RPMI8226 (cell line): ENCODE measurements at regions not wholly inside any gene's neighbourhood (a gene's known extent, or its start where the extent isn't known, plus 50 kb on each side); places are given as distances from the start of the nearest gene placed in this dataset.

Experiments
- DNase-seq: peaks from one replicate; pipeline ENCODE4 v3.0.0-alpha.2; 2015

DNA sequence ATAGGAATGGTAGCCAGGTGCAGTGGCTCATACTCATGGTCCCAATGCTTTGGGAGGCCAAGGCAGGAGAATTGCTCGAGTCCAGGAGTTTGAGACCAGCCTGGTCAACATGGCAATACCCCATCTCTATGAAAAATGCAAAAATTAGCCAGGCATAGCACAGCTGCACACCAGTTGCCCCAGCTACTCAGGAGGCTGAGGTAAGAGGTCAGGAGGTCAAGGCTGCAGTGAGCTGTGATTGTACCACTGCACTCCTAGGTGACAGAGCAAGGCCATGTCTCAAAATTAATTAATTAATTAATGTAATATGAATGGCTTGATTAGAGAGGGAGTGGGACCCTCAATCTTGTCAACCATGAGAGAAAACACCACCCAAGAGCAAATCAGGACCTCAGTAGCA is 198.7 kb upstream of the DUSP10 start:
- peak; percentile 34 for DNase-seq

DNA sequence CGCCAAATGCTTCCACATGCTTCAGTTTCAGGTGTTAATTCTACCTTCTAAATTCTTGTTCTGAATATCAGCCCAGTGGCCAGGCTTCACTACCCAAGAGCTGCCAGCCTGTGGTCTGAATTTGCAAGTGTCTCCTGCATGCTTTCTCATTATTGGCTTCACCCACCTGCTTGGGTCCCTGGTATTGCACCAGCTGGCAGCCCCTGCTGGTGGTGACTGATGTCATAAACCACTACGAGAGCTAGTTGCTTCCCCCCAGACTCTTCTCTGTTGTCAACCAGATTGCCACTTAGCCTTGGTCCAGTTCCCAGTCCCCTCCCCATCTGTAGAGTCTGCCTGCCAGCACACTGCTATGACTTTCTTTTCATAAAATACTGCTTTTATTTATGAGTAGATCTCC is 197.7 kb upstream of the DUSP10 start:
- peak; percentile 93 for DNase-seq

DNA sequence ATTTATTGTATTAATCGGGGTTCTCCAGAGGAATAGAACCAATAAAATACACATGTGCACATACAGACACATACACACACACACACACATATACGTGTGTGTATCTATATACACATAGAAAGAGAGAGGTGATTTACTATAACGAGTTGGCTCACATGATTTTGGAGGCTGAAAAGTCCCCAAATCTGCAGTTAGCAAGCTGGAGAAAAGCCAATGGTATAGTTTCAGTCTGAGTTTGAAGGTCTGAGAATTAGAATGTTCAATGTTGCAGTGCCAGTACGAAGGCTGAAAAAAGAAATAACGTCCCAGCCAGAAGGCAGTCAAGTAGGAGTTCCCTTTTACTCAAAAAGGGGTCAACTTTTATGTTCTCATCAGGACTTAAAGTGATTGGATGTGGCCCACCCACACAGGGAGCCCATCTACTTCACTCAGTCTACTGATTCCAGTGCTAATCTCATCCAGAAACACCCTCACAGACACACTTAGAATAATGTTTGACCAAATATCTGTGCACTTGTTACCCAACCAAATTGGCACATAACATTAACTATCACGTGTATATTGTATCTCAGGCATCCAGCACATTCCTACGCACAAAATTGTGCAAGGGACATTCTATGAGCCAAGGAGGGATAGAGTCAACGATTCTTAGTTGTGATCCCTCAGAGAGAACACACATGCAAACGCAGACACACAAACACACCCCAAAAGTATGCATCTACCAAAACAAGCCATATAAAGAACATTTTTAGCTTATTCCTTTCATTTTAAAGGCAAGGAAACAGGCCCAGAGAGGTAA is 195.5 kb upstream of the DUSP10 start:
- DNase-seq, result peak; percentile 58

DNA sequence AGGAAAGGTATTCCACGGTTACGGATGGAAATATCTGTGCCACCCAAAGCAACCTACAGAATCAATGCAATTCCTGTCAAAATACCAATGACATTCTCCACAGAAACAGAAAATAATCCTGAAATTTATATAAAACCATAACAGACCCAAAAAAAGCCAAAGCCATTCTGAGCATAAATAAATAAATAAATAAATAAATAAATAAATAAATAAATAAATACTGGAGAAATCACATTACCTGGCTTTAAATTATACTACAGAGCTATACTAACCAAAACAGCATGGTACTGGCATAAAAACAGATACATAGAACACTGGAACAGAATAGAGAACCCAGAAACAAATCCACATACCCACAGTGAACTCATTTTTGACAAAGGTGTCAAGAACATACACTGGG is 191.9 kb upstream of the DUSP10 start:
- no peak for DNase-seq

DNA sequence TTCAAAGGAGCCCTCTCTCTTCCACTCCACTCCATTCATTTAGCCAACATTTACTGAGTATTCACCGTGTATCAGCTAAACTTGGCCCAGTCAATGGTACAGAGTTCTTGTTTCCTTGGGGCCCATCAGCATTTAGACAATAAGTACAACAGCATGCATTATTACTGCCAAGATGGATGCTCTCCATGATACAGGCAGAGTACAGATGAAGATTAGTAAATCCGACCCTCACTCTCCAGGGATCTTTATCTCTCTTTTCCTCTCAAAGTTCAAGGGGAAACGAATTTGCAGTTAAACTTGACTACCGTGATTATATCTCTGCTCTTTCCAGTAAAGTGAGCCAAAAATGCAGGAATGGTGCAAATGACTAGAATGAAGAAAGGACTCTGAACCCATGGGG is 184.6 kb upstream of the DUSP10 start:
- no peak for DNase-seq

DNA sequence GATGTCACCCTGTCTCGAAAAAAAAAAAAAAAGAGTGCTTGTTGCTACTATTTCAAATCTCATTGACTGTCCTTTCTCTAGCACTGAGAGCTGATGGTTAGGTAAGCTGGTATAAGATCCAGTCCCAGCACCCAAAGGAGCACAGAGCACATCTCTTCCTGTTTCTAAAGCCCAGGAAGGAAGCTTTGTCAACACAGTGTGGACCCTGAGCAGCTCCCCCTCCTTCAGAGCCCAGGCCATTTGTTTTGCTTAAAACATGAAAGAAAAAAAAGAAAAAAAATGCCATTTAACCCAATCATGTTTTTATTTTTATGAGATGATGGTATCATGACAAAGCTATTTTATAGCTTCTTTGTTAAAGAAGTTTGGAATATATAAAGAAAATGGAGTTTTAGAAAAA is 184.1 kb upstream of the DUSP10 start:
- no peak for DNase-seq

DNA sequence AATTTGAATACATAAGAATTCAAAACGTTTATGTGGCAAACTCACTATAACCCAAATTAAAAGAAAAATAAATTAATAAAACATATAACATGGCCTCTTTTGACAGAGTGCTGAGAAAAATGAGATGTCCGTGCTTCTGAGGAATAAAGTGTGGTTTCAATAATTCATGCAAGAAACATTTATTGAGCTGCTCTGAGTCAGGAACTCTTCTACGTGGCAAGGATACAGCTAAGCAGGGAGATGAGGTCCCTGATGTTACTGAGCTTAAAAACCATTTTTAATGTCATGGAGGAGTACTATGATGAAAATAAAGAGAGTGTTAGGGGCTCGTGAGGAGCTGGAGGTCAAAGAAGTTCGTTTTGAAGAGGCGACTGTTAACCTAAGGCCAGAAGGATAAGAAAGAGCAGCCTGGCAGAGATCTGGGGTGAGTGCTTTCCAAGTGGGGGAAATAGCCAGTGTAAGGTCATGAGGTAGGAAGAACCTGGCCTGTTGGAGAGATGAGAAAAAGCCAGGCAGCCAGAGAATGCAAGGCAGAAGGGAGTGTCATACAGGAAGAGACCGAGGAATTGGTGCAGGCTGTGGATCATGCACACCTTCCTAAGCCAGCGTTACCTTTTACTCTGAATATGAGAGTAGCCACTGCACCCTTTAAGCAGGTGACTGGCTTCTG is 182.2 kb upstream of the DUSP10 start:
- no peak for DNase-seq

DNA sequence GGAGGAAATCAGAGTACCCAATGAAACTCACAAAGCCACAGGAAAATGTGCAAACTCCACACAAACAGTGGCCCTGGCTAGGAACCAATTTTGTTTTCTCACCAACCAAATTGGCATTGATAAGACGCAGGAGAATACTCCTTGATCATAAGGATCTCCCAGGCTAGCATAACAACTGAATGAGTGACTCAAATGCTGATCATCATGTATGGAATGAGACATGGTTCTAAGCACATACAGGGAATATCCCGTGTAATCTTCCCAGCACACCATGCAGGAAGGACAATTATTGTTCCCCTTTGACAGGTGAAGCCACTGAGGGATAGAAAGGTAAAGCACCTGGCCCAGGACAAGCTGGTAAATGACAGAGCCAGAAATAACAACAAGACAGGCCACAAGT is 180.0 kb upstream of the DUSP10 start:
- no peak for DNase-seq

DNA sequence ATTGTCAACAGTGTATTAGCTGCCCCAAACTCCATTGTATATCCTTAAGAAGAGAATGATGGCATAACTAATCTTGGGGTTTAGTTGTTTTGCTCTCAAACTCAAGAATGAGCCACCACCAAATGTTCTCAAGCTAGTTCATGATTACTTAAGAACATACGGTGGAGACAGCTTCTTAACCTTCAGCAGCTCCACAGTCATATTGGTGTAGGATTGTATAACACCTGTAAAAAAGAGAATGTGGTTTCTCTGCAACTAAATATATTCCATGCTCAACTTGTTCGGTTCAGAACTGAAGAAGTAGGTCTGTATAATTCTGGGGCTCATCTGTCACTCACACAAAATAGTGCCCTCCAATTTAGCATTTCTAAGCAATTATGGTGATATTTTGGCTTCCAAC is 177.9 kb upstream of the DUSP10 start:
- no peak for DNase-seq

DNA sequence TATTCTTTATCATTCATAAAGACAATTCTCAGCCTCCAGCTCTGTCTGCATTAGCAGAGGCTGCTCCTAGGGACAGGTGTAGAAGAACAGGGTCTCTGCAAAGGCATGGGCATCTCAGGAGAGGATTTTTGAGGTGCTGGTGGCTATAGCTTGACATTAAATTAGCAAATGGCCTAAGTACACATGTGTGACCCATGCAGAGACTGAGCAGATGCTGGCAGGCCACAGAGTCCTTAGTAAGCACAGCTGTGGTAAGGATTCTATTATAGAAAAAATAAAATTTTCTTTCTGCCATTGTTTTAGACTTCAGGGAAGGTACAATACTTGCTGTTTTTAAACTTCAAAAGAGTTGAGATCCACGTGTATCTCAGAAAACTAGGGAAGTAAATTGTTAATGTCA is 177.5 kb upstream of the DUSP10 start:
- no peak for DNase-seq

DNA sequence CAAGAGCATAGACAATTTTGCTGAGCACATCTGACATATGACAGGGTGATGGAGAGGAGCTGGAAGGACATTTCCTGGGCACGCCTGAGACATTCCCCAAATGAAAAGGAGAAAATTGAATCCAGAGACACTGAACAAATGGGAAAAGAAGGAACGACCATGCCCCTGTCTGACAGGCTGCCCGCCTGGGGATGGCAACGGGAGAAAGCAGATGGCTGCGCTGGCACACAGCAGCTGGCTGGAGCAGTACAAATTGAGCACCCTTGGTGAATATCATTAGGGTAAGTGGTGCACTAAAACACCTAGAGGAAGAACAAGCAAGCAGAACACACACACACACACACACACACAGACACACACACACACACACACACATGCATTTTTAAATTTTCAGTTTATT is 174.3 kb upstream of the DUSP10 start:
- DNase-seq, result no peak

DNA sequence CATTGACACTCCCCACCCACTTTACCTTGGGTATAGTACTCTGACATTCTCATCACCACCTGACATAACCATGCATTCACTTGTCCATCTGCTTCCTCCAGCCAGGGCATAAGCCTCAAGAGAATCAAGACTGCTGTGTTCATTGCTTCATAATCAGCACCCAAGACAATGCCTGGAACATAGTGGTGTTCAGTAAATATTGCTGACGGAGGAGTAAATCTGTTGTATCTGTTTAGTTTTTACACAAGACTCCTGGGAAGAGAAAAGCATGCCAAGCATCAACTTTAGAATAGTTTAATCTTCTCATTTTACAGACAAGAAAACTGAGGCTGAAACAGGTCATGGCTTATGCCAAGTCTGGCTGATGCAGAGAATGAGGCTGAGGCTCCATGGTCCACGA is 173.9 kb upstream of the DUSP10 start:
- DNase-seq, result no peak

DNA sequence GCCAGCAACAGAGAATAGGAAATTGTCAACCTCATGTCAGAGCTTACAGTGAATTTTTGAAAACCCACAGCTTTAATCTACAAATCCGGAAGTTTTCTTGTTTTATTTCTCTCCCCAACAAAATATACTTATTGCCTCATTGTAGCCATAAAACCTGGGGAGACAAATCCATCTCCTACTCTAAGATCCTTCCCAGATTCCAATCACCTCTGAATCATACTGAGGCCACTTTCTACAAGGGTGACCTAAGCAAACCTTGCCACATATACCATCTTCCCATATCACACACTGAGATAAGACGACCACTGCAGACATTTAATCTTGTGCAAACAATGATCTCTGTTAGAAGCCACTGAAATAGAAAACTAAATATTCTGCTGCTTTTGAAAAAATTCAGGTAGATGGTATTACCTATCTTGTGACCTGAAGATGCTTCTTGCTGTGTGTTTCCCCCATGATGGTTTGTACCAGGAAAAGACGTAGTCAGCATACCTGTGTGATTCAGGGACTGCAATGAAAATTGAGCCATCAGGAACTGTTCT is 171.5 kb upstream of the DUSP10 start:
- DNase-seq, result no peak

DNA sequence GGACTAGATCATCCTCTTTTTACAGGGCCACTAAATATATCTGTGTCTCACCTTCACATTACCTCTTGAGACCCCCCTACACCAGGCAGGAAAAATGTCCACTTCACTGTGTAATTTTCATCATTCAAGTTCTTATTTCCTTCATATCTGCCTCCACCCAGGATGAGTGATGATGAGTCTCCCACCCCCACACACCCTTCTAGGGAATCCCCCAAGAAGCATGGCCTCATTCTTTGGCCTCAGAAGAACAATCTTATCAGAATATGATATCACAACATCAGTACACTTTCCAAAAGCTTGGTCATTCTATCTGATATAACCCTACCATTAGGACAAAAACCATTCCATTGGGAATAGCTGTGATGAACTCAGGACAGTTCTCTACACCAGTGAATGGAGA is 170.3 kb upstream of the DUSP10 start:
- DNase-seq, result no peak

DNA sequence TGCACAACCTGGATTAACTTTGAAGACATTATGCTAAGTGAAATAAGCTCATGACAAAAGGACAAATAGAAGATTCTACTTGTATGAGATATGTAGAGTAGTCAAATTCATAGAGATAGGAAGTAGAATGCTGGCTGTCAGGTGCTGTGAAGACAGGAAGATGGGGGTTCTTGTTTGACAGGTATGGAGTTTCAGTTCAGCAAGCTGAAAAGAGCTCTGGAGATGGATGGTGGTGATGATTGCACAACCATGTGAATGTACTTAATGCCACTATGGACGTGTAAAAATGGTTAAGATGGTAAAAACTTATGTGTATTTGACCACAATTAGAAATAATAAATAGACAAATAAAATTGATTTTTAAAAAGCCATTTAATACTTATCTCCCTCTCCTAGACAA is 169.8 kb upstream of the DUSP10 start:
- DNase-seq, result peak; percentile 34

DNA sequence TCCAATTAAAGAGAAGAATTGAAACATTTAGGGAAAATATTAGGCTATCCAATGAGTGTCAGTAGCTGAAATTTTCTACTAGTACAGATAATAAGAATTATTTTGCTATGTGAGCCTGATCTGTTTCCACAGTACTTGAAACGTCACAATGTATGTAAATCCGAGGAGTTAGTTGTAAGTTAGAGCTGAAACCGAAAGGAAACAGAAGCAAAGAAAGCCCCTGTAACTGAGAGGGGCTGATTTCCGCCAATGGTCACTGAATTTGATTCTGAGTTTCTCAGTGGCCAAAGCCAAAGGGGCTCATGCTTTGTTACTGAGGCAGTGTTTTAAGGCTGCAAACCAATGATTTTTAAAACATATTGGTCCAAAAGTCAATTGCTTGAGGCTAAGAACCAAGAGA is 168.3 kb upstream of the DUSP10 start:
- DNase-seq, result no peak

DNA sequence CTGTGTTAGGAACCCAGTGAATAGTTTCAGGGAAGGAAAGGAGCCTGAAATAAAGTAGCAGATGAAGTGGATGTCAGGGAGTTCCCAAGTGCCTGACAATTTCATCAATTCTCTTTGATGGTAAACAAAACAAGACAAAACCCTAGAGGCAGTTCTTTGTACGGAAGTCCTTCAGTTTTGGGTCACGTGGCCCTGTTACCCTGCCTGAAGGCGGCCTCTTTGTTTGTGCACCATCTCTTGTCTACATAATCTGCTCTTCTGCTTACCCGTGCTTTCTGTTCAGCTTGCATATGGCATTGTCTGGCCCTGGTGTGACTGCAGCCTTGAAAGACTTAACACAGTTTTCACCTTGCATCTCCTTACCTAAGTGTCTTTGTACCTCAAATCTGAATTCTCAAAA is 166.7 kb upstream of the DUSP10 start:
- no peak for DNase-seq

DNA sequence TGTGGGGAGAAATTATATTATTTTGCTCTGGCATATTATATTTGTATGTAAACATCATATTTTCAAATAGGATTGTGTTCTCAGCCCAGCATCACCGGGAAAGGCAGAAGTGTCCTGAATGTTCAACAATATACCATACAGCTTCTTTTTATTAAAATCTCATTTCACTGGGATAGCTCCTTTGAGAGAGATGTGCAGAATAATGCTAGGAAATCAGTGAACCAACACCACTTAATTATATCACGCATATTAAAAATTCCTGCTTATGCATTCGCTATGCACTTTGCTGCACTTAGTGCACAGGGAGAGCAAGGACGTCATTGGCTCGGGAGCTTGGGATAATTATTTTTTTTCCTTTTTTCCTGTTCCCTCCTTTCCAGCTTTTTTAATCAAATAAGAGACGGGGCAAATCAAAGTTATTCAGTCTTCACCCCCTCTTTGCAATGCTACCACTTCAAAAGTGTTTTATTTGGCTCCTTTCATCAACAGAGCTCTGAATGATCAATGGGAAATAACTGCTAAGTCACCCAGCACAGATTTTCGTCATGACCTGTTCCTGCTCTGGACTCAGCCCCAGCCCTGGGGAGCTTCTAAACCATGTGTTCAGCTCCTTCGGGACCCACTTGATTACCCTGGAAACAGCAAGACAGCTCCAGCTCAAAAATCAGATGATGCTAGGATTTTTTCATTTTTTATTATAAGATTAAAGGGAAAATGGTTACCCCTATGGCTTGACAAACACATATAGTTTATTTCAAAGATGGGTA is 165.5 kb upstream of the DUSP10 start:
- no peak for DNase-seq

DNA sequence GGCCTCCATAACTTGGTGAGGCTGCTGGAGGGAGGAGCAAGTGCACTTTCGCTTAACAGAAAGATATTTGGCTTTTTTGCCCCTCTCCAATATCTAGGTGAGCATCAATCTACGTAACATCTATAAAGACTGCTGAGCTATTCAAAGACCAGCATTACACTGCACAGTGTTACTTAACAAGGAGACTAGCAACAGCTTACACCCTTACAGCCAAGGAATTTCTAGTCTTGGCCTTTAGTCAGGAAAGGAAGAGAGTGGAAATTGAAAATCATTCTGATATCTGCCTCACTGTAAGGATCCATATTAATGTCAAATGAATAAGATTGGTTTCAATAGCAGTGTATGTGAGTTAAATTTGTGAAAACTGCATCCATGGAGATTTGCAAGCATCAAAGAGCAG is 163.9 kb upstream of the DUSP10 start:
- DNase-seq, result no peak

DNA sequence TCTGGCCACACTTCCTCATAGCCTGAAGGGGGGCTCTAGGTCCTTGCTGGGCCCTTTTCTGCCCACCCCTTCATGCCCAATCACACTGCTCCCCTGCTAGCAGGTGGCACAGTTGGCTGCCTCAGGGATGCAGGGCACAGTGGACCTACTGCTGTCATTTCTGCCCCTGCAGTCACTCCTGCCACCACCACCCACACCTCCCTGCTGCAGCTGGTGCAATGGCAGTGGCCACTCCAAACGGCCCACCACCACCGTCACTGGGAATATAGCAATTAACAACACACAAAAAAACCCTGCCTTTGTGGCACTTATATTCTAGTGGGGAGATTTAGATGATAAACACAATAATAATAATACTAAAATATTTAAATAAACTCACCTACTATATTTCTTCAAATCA is 162.4 kb upstream of the DUSP10 start:
- DNase-seq, result no peak

DNA sequence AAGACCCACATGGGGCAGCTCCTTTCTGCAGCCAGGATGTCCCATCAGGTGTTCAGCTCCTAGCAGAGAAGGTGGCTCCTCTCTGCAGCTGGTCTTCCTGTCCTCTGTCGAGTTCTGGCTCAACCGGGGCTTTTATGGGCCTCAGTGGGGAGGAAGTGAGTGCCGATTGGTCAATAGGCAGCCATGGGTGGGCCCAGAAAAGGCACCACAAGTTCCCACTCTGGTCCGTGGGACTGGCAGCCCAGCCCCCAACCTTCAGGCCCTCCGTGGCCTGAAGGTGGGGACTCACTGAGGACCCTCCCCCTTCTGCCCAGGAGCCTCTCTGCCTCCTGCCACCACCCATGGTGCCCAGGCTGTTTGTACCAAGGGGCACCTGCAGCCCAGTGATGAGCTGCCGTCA is 161.7 kb upstream of the DUSP10 start:
- DNase-seq, result no peak

DNA sequence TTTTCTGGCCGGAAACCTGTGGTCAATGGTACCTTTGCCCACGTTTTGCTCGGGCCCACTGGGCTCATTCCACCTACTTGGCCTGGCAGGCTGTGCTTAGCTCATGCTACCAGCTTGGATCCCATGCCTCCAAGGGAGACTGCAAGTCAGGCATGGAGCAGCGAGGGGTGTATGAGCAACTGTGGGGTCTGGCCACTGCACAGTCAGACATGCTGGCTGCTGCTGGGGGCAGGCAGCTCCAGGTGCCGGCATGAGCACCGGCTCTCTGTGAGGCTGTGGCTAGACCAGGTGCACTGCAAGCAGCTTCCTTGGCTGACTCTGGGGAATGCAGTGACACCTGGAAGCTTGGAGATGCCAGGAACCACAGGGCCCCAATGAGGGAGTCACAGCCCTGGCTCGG is 161.1 kb upstream of the DUSP10 start:
- no peak for DNase-seq

DNA sequence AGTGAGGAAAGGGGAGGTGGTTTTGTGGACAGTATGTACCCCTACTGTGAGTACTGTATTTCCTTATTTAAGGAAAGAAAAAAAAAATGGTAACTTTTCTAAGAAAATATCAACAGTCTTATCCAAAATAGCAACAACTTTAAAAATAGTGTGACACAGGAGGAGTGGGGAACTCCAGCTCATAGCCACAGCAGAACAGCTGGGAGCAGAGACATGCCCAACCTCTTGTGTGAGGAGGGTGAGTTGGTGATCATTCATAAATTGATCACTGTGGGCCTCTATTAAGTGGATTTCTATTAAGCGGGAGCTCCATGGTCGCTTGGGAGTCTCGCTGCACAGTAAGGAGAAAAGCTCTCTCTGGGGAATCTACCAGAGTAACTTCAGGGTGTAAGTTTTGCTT is 158.8 kb upstream of the DUSP10 start:
- DNase-seq, result no peak

DNA sequence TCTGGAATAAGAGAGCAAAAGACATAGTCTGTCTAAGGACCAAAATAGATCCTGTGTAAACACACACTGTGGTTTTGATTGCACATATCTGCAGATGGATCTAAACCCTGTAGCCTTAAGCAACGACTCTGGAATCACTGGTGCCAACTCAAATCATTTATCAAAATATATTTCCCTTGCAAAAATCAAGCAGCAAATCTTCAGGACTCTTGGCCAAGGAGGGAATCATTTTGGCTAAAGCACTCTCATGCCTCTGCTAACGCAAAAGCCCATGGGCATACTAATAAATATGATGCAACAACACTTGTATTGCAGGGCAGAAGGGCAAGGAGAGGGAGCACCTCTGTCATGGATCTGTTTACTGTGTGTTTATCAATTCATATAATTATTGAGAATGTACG is 155.4 kb upstream of the DUSP10 start:
- DNase-seq, result no peak
